ENCODE measurements at regions not wholly inside any gene's neighbourhood (a gene's known extent, or its start where the extent isn't known, plus 50 kb on each side); places are given as distances from the start of the nearest gene placed in this dataset.
"Not testable (repeated sequence)": the region's sequence is repeated elsewhere in the genome, so short reads cannot be mapped to it uniquely, and the experiment has no call there.

DNA sequence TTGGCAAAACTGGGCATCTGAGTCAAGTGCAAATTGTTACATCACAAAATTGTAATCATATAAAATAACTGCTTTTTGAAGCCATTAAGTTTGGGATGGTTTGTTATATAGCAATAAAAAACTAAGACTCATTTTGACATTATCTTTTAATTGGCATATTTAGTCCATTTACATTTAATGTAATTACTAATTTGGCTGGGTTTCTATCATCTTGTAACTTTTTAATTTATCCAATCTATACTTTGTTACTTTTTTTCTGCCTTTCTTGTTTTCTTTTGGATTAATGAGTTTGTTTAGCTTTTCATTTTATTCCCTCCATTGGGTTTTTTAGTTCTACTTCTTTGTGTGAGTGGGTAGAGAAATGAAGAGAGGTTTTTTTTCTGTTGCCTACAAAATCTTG lies 76.3 kb downstream of the DRAM2 start:
- TF ChIP-seq, protein P1, sequence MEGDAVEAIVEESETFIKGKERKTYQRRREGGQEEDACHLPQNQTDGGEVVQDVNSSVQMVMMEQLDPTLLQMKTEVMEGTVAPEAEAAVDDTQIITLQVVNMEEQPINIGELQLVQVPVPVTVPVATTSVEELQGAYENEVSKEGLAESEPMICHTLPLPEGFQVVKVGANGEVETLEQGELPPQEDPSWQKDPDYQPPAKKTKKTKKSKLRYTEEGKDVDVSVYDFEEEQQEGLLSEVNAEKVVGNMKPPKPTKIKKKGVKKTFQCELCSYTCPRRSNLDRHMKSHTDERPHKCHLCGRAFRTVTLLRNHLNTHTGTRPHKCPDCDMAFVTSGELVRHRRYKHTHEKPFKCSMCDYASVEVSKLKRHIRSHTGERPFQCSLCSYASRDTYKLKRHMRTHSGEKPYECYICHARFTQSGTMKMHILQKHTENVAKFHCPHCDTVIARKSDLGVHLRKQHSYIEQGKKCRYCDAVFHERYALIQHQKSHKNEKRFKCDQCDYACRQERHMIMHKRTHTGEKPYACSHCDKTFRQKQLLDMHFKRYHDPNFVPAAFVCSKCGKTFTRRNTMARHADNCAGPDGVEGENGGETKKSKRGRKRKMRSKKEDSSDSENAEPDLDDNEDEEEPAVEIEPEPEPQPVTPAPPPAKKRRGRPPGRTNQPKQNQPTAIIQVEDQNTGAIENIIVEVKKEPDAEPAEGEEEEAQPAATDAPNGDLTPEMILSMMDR (IDR thresholded peaks at IDR 0.05; ENCODE audit: borderline replicate concordance, control extremely low read depth, extremely low read depth, insufficient read depth, missing control alignments), result no peak
- in situ Hi-C loops (cut with MboI; ENCODE audit: low sequenced_read_pairs, unreplicated experiment), result no loop called here
- DNase-seq (ENCODE audit: low spot score), result no peak

DNA sequence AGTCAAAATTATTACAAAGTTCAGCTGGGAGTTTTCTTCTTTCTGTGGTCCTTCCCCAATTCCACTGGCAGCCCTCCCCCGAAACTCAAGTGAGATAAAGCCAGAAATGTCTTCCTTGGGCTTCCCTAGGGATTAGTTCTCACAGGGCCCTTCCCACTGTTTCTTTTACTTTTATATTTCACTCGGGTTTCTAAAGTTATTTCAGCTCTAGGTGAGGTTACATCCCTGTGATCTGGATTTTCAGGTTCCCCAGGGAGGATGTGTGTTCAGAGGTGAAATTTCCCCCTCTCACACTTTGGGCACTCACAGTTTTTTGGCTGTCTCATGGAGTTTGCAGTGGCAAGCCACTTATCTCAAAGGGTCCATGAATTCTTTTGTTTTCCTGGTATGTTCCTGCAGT lies 77.3 kb downstream of the DRAM2 start:
- in situ Hi-C loops (cut with MboI; ENCODE audit: low sequenced_read_pairs, unreplicated experiment), result no loop called here
- no peak for DNase-seq (ENCODE audit: low spot score)
- TF ChIP-seq, protein P1 (IDR thresholded peaks at IDR 0.05; ENCODE audit: borderline replicate concordance, control extremely low read depth, extremely low read depth, insufficient read depth, missing control alignments), result no peak

DNA sequence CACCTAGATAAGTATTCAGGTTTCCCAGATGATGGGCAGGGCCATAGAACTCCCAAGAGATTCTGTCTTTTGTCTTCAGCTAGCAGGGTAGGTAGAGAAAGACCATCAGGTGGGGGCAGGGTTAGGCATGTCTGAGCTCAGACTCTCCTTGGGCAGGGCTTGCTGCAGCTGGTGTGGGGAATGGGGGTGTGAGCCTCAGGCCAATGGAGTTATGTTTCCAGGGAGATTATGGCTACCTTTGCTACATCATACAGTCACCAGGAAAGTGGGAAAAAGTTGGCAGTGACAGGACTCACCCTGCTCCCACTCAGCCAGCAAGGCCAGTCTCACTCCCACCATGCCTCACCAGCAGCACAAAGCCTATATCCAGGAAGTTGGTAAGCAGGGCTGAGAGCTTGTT lies 77.8 kb downstream of the DRAM2 start:
- in situ Hi-C loops (cut with MboI; ENCODE audit: low sequenced_read_pairs, unreplicated experiment), result no loop called here
- DNase-seq (ENCODE audit: low spot score), result no peak
- TF ChIP-seq, protein P1 (IDR thresholded peaks at IDR 0.05; ENCODE audit: borderline replicate concordance, control extremely low read depth, extremely low read depth, insufficient read depth, missing control alignments), result no peak

DNA sequence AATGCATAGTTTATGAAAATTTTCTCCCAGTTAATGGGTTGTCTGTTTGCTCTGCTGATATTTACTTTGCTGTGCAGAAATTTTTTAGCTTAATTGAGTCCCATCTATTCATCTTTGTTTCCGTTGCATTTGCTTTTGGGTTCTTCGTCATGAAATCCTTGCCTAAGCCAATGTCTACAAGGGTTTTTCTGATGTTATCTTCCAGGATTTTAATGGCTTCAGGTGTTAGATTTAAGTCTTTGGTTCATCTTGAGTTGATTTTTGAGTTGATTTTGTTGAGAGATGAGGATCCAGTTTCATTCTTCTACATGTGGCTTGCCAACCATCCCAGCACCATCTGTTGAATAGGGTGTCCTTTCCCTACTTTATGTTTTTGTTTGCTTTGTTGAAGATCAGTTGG lies 85.2 kb downstream of the DRAM2 start:
- TF ChIP-seq, protein P1 (IDR thresholded peaks at IDR 0.05; ENCODE audit: borderline replicate concordance, control extremely low read depth, extremely low read depth, insufficient read depth, missing control alignments), result no peak
- DNase-seq (ENCODE audit: low spot score), result no peak
- in situ Hi-C loops (cut with MboI; ENCODE audit: low sequenced_read_pairs, unreplicated experiment), result no loop called here

DNA sequence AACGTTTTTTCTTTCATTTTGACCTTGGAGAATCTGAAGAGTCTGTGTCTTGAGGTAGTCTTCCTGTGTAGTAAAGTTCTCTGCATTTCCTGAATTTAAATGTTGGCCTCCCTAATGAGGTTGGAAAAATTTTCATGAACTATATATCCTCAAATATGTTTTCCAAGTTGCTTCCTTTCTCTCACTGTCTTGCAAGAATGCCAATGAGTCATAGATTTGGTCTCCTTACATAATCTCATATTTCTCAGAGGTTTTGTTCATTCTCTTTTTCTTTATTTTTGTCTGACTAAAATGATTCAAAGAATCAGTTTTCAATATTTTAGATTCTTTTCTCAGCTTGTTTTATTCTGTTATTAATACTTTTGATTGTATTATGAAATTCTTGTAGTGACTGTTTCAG lies 87.6 kb downstream of the DRAM2 start:
- DNase-seq (ENCODE audit: low spot score), result no peak
- in situ Hi-C loops (cut with MboI; ENCODE audit: low sequenced_read_pairs, unreplicated experiment), result no loop called here
- TF ChIP-seq, protein P1 (IDR thresholded peaks at IDR 0.05; ENCODE audit: borderline replicate concordance, control extremely low read depth, extremely low read depth, insufficient read depth, missing control alignments), result no peak

DNA sequence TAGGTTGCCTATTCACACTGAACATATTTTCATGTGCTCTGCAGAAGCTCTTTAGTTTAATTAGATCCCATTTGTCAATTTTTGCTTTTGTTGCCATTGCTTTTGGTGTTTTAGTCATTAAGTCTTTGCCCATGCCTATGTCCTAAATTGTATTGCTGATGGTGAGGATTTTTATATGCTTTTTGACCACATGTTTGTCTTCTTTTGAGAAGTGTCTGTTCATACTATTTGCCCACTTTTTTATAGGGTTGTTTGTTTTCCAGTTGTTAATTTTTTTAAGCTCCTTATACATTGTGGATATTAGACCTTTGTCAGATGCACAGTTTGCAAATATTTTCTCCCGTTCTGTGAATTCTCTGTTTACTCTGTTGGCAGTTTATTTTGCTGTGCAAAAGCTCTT lies 84.5 kb upstream of the LRIF1 start:
- DNase-seq (ENCODE audit: low spot score); in situ Hi-C loops (cut with MboI; ENCODE audit: low sequenced_read_pairs, unreplicated experiment): not testable (repeated sequence)

DNA sequence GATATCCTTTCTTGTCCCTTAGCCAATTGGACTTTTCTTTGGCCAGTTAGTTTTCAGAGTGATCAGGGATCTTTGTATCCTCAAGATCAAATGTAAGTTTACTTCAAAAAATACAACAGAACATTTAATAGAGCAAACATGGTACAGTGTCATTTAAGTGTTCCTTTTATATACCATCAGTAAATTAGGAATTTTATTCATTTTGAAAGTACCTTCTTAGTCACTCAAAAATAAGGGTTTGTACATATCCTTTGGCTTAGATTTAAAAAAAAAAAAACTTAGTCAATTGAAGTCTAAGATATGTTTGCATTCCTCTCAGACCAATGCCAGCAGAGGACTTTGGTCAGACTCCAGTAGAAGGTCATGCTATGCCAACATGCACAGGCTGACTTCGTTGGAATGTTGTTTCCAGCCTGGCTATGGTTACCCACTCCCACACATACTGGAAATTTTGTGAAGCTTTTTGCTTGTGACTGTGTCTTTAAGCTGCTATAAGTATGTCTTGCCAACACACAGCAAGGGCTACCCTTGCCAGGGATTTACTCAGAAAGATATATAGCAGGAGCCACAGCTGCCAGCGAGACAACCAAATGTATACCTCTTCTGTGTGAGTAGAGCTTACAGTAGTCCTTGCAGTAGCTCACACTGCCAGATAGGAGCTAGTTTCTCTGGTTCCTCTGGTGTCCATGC lies 81.5 kb upstream of the LRIF1 start:
- TF ChIP-seq, protein P1 (IDR thresholded peaks at IDR 0.05; ENCODE audit: borderline replicate concordance, control extremely low read depth, extremely low read depth, insufficient read depth, missing control alignments), result no peak
- in situ Hi-C loops (cut with MboI; ENCODE audit: low sequenced_read_pairs, unreplicated experiment), result no loop called here
- DNase-seq (ENCODE audit: low spot score), result no peak

Measured in GM13976 (cell line).